ENCODE measurements at regions not wholly inside any gene's neighbourhood (a gene's known extent, or its start where the extent isn't known, plus 50 kb on each side); places are given as distances from the start of the nearest gene placed in this dataset.

GRCh38 chr9:87238545-87238944 lies 259.1 kb upstream of the DAPK1 start:
- TF ChIP-seq CTCF (IDR thresholded peaks at IDR 0.05) = no peak
- no peak for DNase-seq (ENCODE audit: low spot score)
- no peak overlapping the region for H3K4me3 Mint-ChIP-seq (ENCODE audit: unreplicated experiment)

DNA sequence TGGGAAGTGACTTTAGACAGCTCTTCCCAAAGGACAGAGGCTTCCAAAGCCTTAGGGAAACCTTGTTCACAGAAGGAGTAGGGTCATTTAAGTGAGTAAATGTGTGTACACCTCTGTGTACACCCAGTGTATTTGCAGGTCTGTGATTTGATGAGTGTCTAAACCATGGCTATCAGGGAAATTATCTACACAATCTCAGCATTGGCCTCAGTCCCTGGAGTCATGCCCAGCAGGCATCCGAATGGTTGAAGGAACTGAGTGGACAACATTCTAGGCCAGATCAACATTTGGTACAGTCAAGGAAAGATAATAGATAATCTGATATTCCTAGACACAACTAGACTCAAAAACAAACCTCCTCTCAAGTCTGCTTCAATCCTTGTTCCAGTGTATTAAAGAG lies 258.4 kb upstream of the DAPK1 start:
- Mint-ChIP-seq H3K27ac (ENCODE audit: unreplicated experiment) (peak overlapping the region; percentile 45), H3K9me3 (ENCODE audit: low read depth) (no peaks in the 10 kb centered on the region), H3K36me3 (ENCODE audit: low read depth) (no peaks in the 10 kb centered on the region), H3K4me1 (ENCODE audit: low read depth) (peaks cover 52% of the 10 kb centered on the region), H3K4me3 (ENCODE audit: unreplicated experiment) (no peak overlapping the region), H3K27me3 (ENCODE audit: low read depth) (no peaks in the 10 kb centered on the region)
- DNase-seq (ENCODE audit: low spot score) = no peak
- no peak for TF ChIP-seq CTCF (IDR thresholded peaks at IDR 0.05)

More at GRCh38 chr9:87238545-87238944, 259.1 kb upstream of the DAPK1 start:
- H3K27ac Mint-ChIP-seq (ENCODE audit: unreplicated experiment) = peak overlapping the region; percentile 79
- peaks cover 3% of the 10 kb centered on the region for H3K9me3 Mint-ChIP-seq (ENCODE audit: low read depth)
- H3K27me3 Mint-ChIP-seq (ENCODE audit: low read depth) = no peaks in the 10 kb centered on the region
- peaks cover 58% of the 10 kb centered on the region for H3K4me1 Mint-ChIP-seq (ENCODE audit: low read depth)
- no peaks in the 10 kb centered on the region for H3K36me3 Mint-ChIP-seq (ENCODE audit: low read depth)

GRCh38 chr9:87243602-87244001 lies 254.1 kb upstream of the DAPK1 start:
- DNase-seq (ENCODE audit: low spot score) = no peak
- H3K36me3 Mint-ChIP-seq (ENCODE audit: low read depth) = no peaks in the 10 kb centered on the region
- H3K27ac Mint-ChIP-seq (ENCODE audit: unreplicated experiment) = no peak overlapping the region
- no peaks in the 10 kb centered on the region for H3K9me3 Mint-ChIP-seq (ENCODE audit: low read depth)
- no peaks in the 10 kb centered on the region for H3K27me3 Mint-ChIP-seq (ENCODE audit: low read depth)
- peaks cover 26% of the 10 kb centered on the region for H3K4me1 Mint-ChIP-seq (ENCODE audit: low read depth)
- no peak for TF ChIP-seq CTCF (IDR thresholded peaks at IDR 0.05)
- no peak overlapping the region for H3K4me3 Mint-ChIP-seq (ENCODE audit: unreplicated experiment)

DNA sequence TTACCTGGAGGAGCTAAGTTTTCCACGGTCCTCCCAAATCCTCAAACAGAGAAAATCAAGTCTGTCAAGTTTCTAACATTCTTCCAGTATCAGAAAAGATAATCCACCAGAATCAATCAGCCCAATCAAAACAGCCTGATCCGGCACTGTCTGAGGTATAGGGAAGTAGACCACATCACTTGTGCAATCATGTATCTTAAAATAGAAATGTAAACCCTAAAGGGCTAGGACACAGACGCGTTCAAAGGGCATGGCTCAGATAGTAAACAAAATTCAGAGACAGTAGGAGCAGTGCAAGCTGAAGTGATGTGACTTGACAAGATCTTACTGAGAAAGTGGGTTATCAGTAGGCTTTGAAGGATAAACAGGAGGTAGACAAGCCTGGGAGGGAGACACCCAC lies 252.4 kb upstream of the DAPK1 start:
- no peak for DNase-seq (ENCODE audit: low spot score)
- Mint-ChIP-seq H3K9me3 (ENCODE audit: low read depth) (peaks cover 3% of the 10 kb centered on the region), H3K27ac (ENCODE audit: unreplicated experiment) (no peak overlapping the region), H3K36me3 (ENCODE audit: low read depth) (no peaks in the 10 kb centered on the region), H3K27me3 (ENCODE audit: low read depth) (no peaks in the 10 kb centered on the region), H3K4me1 (ENCODE audit: low read depth) (peaks cover 12% of the 10 kb centered on the region), H3K4me3 (ENCODE audit: unreplicated experiment) (no peak overlapping the region)
- no peak for TF ChIP-seq CTCF (IDR thresholded peaks at IDR 0.05)

- Mint-ChIP-seq H3K4me3 (ENCODE audit: unreplicated experiment) (no peak overlapping the region), H3K9me3 (ENCODE audit: low read depth) (peaks cover 3% of the 10 kb centered on the region)
These were observed 250.6 kb upstream of the DAPK1 start for GRCh38 chr9:87247097-87247496.

More at GRCh38 chr9:87247097-87247496, 250.6 kb upstream of the DAPK1 start:
- no peaks in the 10 kb centered on the region for H3K36me3 Mint-ChIP-seq (ENCODE audit: low read depth)
- H3K27me3 Mint-ChIP-seq (ENCODE audit: low read depth) = no peaks in the 10 kb centered on the region
- H3K27ac Mint-ChIP-seq (ENCODE audit: unreplicated experiment) = no peak overlapping the region
- TF ChIP-seq CTCF (IDR thresholded peaks at IDR 0.05) = no peak
- peaks cover 10% of the 10 kb centered on the region for H3K4me1 Mint-ChIP-seq (ENCODE audit: low read depth)
- DNase-seq (ENCODE audit: low spot score) = no peak

All from chondrocyte (in vitro differentiated cells).